Common myeloid progenitor, CD34-positive (primary cell): ENCODE measurements at regions not wholly inside any gene's neighbourhood (a gene's known extent, or its start where the extent isn't known, plus 50 kb on each side); places are given as distances from the start of the nearest gene placed in this dataset.

ENCODE experiments used
- CTCF ChIA-PET: fragments of 350-600 bp; sonication (Branson Sonifier 250); formaldehyde crosslinking; loops from one replicate; lab custom pipeline; 2021; ENCODE audit warnings: antibody characterized with exemption; lab: Charles Lee
- POLR2A ChIA-PET: fragments of 350-600 bp; sonication (Branson Sonifier 250); formaldehyde crosslinking; loops from one replicate; lab custom pipeline; 2021; ENCODE audit warnings: antibody characterized with exemption; lab: Charles Lee
- DNase-seq, 3 donors: peaks; one replicate each; pipeline versions ENCODE4 v3.0.0 to v3.0.0-alpha.2; 2013
- H3K27ac ChIP-seq, 2 experiments: 1 replicate in 1 of 2; 2 replicates in 1 of 2; pipeline ENCODE4 v1.7.0; 2013; ENCODE audit warnings: inconsistent platforms in 2 of 2, low read length in 2 of 2, mild to moderate bottlenecking in 2 of 2, low read depth in 1 of 2, moderate library complexity in 1 of 2; ENCODE audit not compliant: severe bottlenecking in 2 of 2, insufficient read depth in 1 of 2, poor library complexity in 1 of 2
- H3K27me3 ChIP-seq, 5 experiments: replicated peaks in 2 of 5; 1 replicate in 3 of 5; 2 replicates in 2 of 5; pipeline versions ENCODE4 v1.6.1 to v1.7.0; 2013; ENCODE audit warnings: low read length in 4 of 5, mild to moderate bottlenecking in 2 of 5, moderate library complexity in 2 of 5, inconsistent platforms in 1 of 5; ENCODE audit not compliant: insufficient read depth in 5 of 5, control insufficient read depth in 4 of 5
- H3K36me3 ChIP-seq, 4 experiments: 1 replicate in 2 of 4; 2 replicates in 2 of 4; pipeline versions ENCODE4 v1.6.1 to v1.7.0; 2013; ENCODE audit warnings: low read length in 3 of 4, control low read depth in 1 of 4, mild to moderate bottlenecking in 1 of 4; ENCODE audit not compliant: control insufficient read depth in 4 of 4, insufficient read depth in 4 of 4
- H3K4me1 ChIP-seq, 4 experiments: 1 replicate in 3 of 4; 2 replicates in 1 of 4; pipeline versions ENCODE4 v1.6.1 to v1.7.1; 2013; ENCODE audit warnings: low read length in 3 of 4, mild to moderate bottlenecking in 3 of 4, control low read depth in 1 of 4, inconsistent platforms in 1 of 4, moderate library complexity in 1 of 4; ENCODE audit not compliant: control insufficient read depth in 4 of 4, insufficient read depth in 4 of 4; ENCODE audit errors: control extremely low read depth in 1 of 4
- H3K4me3 ChIP-seq, 7 experiments: 1 replicate in 4 of 7; 2 replicates in 3 of 7; pipeline versions ENCODE4 v1.5.1 to v1.7.0; 2013; ENCODE audit warnings: mild to moderate bottlenecking in 7 of 7, low read length in 6 of 7, moderate library complexity in 6 of 7, inconsistent platforms in 2 of 7, low read depth in 2 of 7, control low read depth in 1 of 7; ENCODE audit not compliant: insufficient read depth in 4 of 7, control insufficient read depth in 1 of 7; ENCODE audit errors: extremely low read depth in 1 of 7
- H3K9me3 ChIP-seq, 5 experiments: 1 replicate in 4 of 5; 2 replicates in 1 of 5; pipeline versions ENCODE4 v1.6.1 to v1.7.1; 2013; ENCODE audit warnings: low read length in 4 of 5, mild to moderate bottlenecking in 2 of 5, inconsistent platforms in 1 of 5, low read depth in 1 of 5, moderate library complexity in 1 of 5; ENCODE audit not compliant: control insufficient read depth in 4 of 5, insufficient read depth in 2 of 5; ENCODE audit errors: control extremely low read depth in 1 of 5
- WGBS: methylation state at CpG from one replicate; pipeline ENCODE4 v1.1.5; 2013; ENCODE audit not compliant: insufficient coverage; 5-methylcytosine and 5-hydroxymethylcytosine counted together

DNA sequence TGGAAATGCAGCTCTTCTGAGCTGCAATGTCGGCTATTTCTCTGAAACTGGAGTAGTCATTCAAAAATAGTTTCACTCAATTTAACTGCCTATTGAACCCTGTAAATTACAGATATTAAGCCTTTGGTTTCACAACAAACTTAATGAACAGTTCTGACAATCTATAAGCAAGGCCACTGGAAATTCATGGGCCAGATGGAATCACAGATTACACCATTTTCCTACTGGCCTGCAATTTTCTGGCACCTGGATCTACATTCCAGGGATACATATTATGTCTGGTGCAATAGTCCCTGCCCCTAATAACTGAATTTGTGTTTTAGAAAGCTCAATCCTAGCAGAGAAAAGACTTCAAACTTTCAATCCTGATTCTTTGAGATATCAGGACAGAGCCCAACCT, 551.7 kb downstream of the RNF144A start:
- Histone ChIP-seq H3K27ac (no peak overlapping the region), H3K36me3 (no peaks in the 10 kb centered on the region), H3K27me3 (no peaks in the 10 kb centered on the region), H3K4me1 (no peaks in the 10 kb centered on the region), H3K4me3 (no peak overlapping the region), H3K9me3 (no peaks in the 10 kb centered on the region)
- no peak for DNase-seq
- POLR2A ChIA-PET = interaction anchor here (0.6 kb wide), 1 partner anchor 1321 kb away, joined by 3 read pairs; no protein-coding TSS in a partner anchor
- CTCF ChIA-PET = no interaction called here
- 100% methylated on average over 1 of the region's 1 CpG for WGBS

GRCh38 chr2:7471185-7471584, 554.0 kb downstream of the RNF144A start:
- Histone ChIP-seq H3K27me3 (no peaks in the 10 kb centered on the region), H3K4me1 (no peaks in the 10 kb centered on the region), H3K4me3 (no peak overlapping the region), H3K36me3 (no peaks in the 10 kb centered on the region), H3K27ac (no peak overlapping the region), H3K9me3 (no peaks in the 10 kb centered on the region)
- ChIA-PET POLR2A (no interaction called here), CTCF (no interaction called here)
- DNase-seq = no peak
- WGBS = 100% methylated on average over 1 of the region's 2 CpGs

DNA sequence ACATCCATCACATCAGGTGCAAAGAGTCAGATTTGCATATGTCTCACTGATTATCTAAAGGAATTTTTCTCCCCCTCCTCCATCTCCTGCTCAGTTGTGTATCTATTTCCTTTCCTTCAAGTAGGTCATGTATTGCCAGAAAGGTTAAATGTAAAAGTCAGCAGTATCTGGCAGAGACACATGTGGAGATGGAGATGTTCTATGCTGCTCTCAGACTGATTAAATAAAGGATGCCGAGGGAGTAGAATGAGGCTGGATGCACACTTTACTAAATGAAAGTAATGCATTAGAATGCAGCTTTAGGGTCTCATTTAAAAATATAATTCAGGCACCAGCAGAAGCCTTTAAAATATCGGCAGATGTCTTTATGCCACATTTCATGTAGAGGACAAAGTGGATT, 555.3 kb downstream of the RNF144A start:
- H3K27ac ChIP-seq = no peak overlapping the region
- ChIA-PET POLR2A (no interaction called here), CTCF (no interaction called here)
- no peaks in the 10 kb centered on the region for H3K36me3 ChIP-seq
- H3K4me1 ChIP-seq = no peaks in the 10 kb centered on the region
- DNase-seq = no peak
- no peaks in the 10 kb centered on the region for H3K27me3 ChIP-seq
- no peaks in the 10 kb centered on the region for H3K9me3 ChIP-seq
- no peak overlapping the region for H3K4me3 ChIP-seq
- 100% methylated on average over 2 of the region's 2 CpGs for WGBS

DNA sequence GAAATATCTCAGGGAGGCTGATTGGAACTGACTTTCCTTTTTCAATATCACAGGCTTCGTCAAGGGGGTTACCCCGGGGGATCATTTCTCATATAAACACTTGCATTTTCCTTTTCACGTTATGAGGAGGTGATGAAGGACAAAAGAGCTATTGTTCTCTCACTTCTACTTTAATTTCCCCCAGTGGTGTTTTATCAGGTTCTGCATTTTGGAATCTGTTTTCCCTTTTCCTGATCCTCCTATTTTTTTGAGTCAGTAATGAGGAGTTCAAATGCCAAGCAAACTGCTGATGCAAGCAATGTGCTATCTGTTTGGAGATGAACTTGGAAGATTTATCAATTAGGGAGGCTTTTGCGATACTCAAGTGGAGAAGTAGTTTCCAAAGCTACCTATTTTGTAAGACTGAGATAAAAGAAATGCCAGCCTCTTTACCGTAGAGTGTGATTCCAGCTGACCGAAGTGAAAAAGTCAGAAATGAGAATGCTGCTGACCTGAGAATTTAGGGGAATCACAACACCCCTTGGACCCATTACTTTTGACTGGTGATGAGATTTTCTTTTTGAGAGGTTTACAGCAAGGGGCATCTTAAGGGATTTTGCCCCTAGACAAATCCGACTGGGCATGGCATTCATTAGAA, 556.0 kb downstream of the RNF144A start:
- no peaks in the 10 kb centered on the region for H3K36me3 ChIP-seq
- WGBS = 94% methylated on average over 2 of the region's 7 CpGs
- no peaks in the 10 kb centered on the region for H3K4me1 ChIP-seq
- ChIA-PET POLR2A (no interaction called here), CTCF (no interaction called here)
- H3K9me3 ChIP-seq = no peaks in the 10 kb centered on the region
- H3K27ac ChIP-seq = no peak overlapping the region
- DNase-seq = no peak
- no peaks in the 10 kb centered on the region for H3K27me3 ChIP-seq
- H3K4me3 ChIP-seq = no peak overlapping the region

DNA sequence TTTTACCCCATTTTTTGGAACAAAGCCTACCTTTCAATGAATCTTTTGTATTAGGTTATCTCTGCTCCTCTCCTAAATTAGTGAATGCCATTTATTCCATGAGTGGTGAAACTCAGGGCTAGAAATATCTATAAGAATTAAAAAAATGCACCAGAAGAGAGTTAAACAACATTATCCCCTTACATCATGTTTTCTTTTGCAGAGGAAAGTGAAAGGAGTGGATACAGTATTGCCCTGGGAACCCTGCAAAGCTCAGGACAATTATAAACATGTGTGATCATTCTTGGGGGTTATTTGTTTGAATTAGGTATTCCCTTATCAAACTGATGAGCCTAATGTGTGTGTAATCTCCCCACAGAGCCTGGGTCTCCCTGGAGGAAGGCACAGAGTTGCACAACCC, 559.2 kb downstream of the RNF144A start:
- no peak overlapping the region for H3K4me3 ChIP-seq
- no peaks in the 10 kb centered on the region for H3K4me1 ChIP-seq
- no peaks in the 10 kb centered on the region for H3K36me3 ChIP-seq
- no peak for DNase-seq
- ChIA-PET CTCF (no interaction called here), POLR2A (interaction anchor here (0.5 kb wide), 1 partner anchor 189 kb away, joined by 6 read pairs; no protein-coding TSS in a partner anchor)
- H3K27ac ChIP-seq = no peak overlapping the region
- H3K9me3 ChIP-seq = no peaks in the 10 kb centered on the region
- no peaks in the 10 kb centered on the region for H3K27me3 ChIP-seq

DNA sequence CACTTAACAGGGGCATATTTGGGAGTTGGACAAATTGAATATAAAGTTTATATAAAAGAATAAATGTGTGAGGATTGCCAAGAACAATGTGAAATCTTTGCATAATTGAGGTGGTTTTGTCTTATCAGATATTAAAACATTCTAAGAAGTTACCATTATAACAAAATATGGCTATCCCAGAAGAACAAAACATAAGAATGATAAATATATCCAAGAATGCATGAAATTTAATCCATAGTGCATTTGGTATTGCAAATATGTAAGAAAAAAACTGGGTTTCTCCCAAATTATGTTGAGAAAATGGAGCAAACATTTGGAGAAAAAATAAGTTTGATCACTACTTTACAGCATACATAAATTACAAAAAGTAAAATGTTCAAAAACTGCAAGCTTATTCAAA, 562.4 kb downstream of the RNF144A start:
- no peaks in the 10 kb centered on the region for H3K36me3 ChIP-seq
- ChIA-PET POLR2A (no interaction called here), CTCF (no interaction called here)
- H3K27me3 ChIP-seq = no peaks in the 10 kb centered on the region
- peaks cover 0 to 5% (median 0%) of the 10 kb centered on the region in 5 experiments for H3K9me3 ChIP-seq
- DNase-seq = no peak
- H3K4me3 ChIP-seq = no peak overlapping the region
- no peak overlapping the region for H3K27ac ChIP-seq
- no peaks in the 10 kb centered on the region for H3K4me1 ChIP-seq

GRCh38 chr2:7480431-7480830, 563.2 kb downstream of the RNF144A start:
- ChIA-PET POLR2A (no interaction called here), CTCF (no interaction called here)
- no peaks in the 10 kb centered on the region for H3K27me3 ChIP-seq
- no peak for DNase-seq
- H3K36me3 ChIP-seq = no peaks in the 10 kb centered on the region
- no peak overlapping the region for H3K4me3 ChIP-seq
- H3K9me3 ChIP-seq = peaks cover 0 to 5% (median 0%) of the 10 kb centered on the region in 5 experiments
- no peak overlapping the region for H3K27ac ChIP-seq
- no peaks in the 10 kb centered on the region for H3K4me1 ChIP-seq
